DLD1 (cell line): ENCODE measurements at regions not wholly inside any gene's neighbourhood (a gene's known extent, or its start where the extent isn't known, plus 50 kb on each side); places are given as distances from the start of the nearest gene placed in this dataset.

Experiments used
- in situ Hi-C: cut with HindIII; loops from 2 replicates; pipeline ENCODE4 v1.10.0; 2017; ENCODE audit warnings: low sequenced_read_pairs

DNA sequence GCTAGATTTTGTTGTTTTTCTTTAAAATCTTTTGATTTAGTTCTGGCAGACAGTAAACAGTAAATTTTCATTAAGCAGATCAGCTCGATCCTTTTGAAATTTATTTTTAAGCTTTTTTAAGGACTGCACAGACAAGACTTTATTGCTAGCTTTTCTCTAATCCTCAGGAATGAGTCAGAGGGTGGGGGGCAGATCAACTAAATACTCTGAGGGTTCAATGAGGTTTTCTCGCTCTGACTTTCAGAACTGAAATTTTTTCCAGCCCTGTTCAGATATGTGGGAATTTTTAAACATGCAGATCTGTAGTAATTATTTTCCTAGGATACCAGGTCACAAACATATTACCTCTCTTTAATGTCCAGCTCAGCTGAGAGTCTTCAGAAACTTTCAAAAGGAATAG lies 977.2 kb downstream of the CDH11 start:
- in situ Hi-C loops = no loop called here

- in situ Hi-C loops = no loop called here
Measured at GRCh38 chr16:64138621-64139020, 983.2 kb downstream of the CDH11 start.

- in situ Hi-C loops = no loop called here
Measured at GRCh38 chr16:64138006-64138405, 983.9 kb downstream of the CDH11 start.

DNA sequence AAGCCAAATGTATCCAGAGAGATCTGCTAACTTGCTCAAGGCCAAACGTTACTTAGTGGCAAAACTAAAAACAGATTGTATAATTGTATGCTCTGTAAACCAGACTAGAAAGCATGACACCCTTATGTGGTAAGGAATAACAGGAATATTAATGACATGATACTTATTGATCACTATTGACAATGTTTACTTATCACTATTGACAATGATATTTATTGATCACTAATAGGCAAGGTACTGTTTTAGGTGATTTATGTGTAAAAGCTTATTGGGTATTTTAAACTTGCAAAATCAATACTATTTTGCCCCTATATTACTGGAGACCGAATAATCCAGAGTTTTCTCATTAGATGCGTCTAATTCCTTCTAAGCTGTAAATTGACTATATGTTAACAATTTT lies 985.1 kb downstream of the CDH11 start:
- in situ Hi-C loops = no loop called here

- in situ Hi-C loops = no loop called here
Measured at GRCh38 chr16:64136314-64136713, 985.5 kb downstream of the CDH11 start.

- in situ Hi-C loops = no loop called here
Measured at GRCh38 chr16:64133366-64133765, 988.5 kb downstream of the CDH11 start.

DNA sequence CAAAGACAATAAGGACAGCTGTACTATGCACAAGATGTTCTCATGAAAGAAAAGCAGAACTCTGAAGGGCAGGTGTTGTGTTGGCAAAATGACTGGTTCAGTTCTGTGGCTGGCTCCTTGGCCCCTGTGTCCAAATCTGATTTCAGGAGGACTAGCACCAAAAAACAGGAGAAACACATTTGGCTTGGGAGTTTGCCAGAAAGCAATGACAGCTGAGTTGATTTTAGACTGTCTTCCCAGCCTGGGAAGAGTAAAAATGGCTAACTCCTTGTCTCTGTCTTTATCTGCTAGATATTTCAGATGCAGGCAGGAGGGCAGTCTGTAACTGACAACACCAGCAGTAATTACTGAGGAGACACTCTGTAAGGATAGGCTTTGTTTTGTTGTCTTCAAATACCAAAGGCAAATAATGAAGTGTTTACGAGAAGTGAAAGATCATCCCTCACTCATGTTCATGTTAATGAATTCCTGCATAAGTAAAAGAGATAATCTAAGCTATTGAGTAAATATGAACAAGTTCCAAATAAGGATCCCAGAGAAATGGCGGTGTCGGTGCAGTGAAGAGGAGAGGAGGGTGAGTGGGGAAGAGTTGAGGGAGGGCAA lies 989.0 kb downstream of the CDH11 start:
- in situ Hi-C loops = no loop called here

DNA sequence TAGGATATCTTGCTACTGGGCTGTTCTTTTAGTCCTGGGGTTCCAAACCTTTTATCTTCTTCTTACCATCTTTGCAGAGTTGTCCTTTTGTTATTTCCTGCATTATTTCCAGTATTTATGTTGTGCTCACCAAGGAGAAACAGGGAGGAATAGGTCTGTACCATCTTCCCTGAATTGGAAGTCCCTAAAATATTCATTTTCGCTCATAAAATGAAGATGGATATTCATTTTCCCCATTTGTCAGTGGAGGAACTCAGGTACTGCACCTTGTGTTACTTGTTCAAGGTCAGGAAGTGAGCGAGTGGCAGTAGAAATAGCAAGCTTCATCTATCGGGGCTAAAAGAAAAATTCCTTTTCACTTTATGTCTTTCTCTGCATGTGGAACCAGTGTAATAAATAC lies 989.7 kb downstream of the CDH11 start:
- in situ Hi-C loops = no loop called here

GRCh38 chr16:64131423-64131822 lies 990.4 kb downstream of the CDH11 start:
- in situ Hi-C loops = no loop called here

- in situ Hi-C loops = no loop called here
Measured at GRCh38 chr16:64130140-64130539, 991.7 kb downstream of the CDH11 start.

DNA sequence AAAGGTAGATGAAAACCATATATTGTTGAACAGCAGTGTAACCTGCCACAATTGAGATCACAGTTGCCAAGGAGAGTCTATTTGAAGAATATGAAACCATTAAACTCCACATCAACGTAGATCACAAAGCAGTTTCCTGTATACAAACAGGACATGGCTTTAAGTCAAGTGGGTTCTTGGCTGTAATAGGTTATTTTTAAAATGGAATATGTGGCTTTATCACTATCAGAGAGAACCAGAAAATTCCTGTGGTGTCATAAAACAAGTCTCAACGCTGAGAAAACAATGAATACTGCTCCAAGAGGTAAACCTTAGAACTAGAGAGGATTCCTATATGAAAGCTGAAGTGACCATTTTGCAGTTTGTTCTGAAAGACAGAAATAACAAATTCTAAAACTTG lies 999.7 kb downstream of the CDH11 start:
- in situ Hi-C loops = no loop called here

DNA sequence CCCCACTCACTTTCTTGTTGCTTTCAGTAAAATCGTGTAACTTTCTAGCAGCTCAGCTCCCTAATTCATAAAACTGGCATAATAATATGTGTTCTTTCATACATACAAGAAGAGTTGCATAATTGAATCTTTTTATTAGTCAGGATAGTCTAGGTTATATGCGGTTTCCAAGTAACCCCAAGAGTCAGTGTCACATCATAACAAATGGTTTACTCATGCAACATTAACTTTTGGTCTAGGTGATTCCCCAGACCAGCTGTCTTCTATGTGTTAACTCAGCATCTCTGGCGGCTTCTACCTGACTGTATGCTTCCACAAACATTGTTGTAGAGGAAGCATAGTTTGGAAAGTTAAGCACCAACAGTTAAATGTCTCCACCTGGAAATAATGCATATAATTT lies 1000.4 kb downstream of the CDH11 start:
- in situ Hi-C loops = no loop called here

DNA sequence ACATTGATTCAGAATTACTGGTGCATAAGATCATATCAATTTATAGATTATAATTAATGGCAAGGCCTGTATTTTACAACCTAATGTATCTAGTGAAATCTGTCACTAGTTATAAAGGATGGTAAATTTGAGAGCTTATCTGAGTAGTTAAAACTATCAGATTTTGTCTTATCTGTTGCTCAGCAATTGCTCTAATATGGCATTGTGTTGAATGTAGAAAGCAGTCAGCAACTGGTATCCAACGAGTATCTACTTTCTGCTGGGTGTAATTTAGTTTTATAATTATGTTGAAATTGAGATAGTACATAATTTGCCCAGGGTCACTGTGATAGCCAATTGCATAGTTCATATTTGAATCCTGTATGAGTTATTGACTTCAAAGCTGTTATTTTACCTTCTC lies 1005.7 kb downstream of the CDH11 start:
- in situ Hi-C loops = no loop called here

GRCh38 chr16:64109241-64109640 lies 1012.6 kb downstream of the CDH11 start:
- in situ Hi-C loops = no loop called here

- in situ Hi-C loops = no loop called here
Measured at GRCh38 chr16:64102654-64103053, 1019.2 kb downstream of the CDH11 start.

- in situ Hi-C loops = no loop called here
Measured at GRCh38 chr16:64098451-64098850, 1023.4 kb downstream of the CDH11 start.

- in situ Hi-C loops = no loop called here
Measured at GRCh38 chr16:64096689-64097088, 1025.2 kb downstream of the CDH11 start.

DNA sequence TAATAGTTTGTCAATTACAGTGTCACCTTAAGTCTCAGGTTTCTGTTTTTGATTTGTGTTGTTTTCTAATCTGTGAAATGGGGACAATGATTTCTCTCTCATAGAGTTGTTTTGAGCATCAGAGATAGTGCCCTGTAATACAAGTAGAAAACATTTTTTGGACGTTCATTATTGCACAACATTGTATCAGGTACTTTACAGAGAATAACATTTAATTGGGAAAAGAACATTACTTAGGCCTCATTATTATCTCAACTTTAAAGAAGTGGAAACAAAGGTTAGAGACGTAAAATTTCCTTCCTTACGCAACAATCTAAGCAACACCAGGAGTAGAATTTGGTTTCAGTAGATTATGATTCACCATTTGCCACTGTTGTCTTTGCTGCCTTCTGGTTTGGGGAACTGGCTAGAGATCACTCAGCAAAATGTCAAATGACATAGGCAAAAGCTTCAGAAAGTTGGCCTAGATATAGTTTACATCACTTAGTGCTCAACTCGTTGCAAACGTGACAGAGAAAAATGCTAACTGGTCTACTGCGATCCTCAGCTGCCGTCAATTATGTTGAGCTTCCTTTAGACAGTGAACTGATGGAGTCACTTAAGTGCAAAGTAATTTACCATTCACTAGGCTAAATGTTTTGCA lies 1026.8 kb downstream of the CDH11 start:
- in situ Hi-C loops = no loop called here

DNA sequence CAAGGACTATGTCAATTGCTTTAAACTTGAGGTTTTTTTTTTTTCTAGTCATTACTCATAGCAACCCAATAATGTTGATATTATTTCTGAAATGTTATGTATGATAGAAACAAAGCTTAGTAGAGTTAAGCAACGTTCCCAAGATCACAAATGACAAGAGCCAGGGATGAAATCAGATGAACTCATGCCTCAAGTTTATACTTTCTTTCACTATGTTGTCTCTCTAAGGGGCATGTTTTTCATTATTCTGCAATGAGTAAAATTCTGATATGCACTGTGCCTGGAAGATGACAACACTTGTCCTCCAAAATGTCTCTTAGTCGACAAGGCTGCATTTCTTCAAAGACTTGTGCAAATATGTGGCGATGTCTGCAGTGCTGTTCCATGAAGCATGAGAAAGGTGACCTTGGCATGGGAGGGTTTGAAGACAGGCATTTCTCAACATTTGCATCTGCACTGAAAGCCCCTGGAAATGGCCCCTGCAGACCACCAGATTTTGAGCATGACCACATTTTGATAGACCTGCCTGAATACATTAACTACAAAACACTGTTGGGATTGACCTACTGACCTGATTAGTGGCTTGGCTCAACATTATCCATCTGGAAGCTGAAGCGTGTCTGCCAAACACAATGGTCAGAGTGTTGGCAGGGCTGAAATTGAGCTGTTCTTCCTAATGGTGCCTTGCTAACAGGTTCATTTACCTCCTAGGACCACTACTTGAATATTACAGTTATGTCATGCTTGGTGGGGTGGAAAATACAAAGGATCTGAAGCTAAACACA lies 1027.5 kb downstream of the CDH11 start:
- in situ Hi-C loops = no loop called here

DNA sequence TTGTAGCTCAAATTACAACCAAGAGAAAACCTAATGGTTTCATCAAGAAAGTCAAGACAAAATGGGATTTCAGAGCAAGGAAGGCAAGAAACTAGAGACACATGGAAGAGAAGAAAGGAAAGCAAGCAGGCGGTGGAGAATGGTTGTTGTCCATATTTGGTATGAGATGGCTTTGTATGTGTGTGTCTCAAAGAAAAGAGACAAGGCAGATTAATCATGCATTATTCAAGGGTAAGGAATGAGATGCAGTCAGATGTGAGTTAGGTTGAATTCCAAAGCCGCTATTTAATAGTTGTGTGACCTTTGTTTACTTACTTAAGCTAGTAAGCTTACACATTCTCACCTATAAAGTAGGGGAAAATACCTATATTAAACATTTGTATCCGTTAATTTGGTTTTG lies 1029.6 kb downstream of the CDH11 start:
- in situ Hi-C loops = no loop called here

DNA sequence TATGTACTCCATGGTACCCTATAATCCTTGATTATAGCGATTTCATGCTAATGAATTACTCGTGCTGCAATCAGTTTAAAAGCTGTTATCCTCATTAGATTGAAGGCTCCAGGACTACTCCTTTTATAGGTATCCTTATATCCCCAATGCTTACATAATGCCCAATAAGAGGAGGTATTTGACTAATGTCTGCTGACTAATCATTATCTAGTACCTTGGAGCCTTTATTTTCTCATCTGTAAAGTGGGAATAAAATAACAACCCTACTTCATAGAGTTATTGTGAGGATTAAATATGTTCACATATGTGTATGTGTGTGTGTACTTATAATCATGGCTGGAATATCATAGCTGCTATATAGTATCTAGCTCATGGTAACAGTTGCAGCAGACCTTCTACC lies 1031.5 kb downstream of the CDH11 start:
- in situ Hi-C loops = no loop called here

GRCh38 chr16:64089697-64090096 lies 1032.2 kb downstream of the CDH11 start:
- in situ Hi-C loops = no loop called here
